Suprapubic skin (tissue), 4 donors: ENCODE measurements at regions not wholly inside any gene's neighbourhood (a gene's known extent, or its start where the extent isn't known, plus 50 kb on each side); places are given as distances from the start of the nearest gene placed in this dataset.

ENCODE experiments used
- CTCF ChIP-seq, 2 donors: fragments of 200-600 bp in 1 of 2; fragments of 450-650 bp in 1 of 2; sonication (generic) in 1 of 2; IDR thresholded peaks; one replicate each; pipeline ENCODE4 v1.5.1; 2016 to 2019; ENCODE audit warnings: antibody characterized with exemption in 2 of 2, mild to moderate bottlenecking in 1 of 2, moderate library complexity in 1 of 2
- POLR2A ChIP-seq, 2 donors: fragments of 450-650 bp; IDR thresholded peaks; one replicate each; pipeline ENCODE4 v1.6.1; 2017; ENCODE audit warnings: antibody characterized with exemption in 2 of 2, mild to moderate bottlenecking in 2 of 2, moderate library complexity in 2 of 2
- POLR2AphosphoS5 ChIP-seq, 3 donors: sonication (generic); formaldehyde crosslinking; IDR thresholded peaks; one replicate each; pipeline ENCODE4 v1.6.1; 2017; ENCODE audit warnings: antibody characterized with exemption in 3 of 3

GRCh38 chr5:3424946-3425345 is 170.7 kb upstream of the IRX1 start:
- TF ChIP-seq CTCF (IDR thresholded peaks at IDR 0.05) (no peak), POLR2A (IDR thresholded peaks at IDR 0.05) (no peak), POLR2AphosphoS5 (IDR thresholded peaks at IDR 0.05) (no peak)
